ENCODE measurements at regions not wholly inside any gene's neighbourhood (a gene's known extent, or its start where the extent isn't known, plus 50 kb on each side); places are given as distances from the start of the nearest gene placed in this dataset.

- TF ChIP-seq, protein P1, sequence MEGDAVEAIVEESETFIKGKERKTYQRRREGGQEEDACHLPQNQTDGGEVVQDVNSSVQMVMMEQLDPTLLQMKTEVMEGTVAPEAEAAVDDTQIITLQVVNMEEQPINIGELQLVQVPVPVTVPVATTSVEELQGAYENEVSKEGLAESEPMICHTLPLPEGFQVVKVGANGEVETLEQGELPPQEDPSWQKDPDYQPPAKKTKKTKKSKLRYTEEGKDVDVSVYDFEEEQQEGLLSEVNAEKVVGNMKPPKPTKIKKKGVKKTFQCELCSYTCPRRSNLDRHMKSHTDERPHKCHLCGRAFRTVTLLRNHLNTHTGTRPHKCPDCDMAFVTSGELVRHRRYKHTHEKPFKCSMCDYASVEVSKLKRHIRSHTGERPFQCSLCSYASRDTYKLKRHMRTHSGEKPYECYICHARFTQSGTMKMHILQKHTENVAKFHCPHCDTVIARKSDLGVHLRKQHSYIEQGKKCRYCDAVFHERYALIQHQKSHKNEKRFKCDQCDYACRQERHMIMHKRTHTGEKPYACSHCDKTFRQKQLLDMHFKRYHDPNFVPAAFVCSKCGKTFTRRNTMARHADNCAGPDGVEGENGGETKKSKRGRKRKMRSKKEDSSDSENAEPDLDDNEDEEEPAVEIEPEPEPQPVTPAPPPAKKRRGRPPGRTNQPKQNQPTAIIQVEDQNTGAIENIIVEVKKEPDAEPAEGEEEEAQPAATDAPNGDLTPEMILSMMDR (IDR thresholded peaks at IDR 0.05; ENCODE audit: insufficient read depth, low read length): no peak
- no peak for TF ChIP-seq POLR2AphosphoS5 (IDR thresholded peaks at IDR 0.05; ENCODE audit: low read depth)
These were observed 170.2 kb downstream of the PLPP3 start for GRCh38 chr1:56409112-56409691.
